HG03460 (cell line): ENCODE measurements at regions not wholly inside any gene's neighbourhood (a gene's known extent, or its start where the extent isn't known, plus 50 kb on each side); places are given as distances from the start of the nearest gene placed in this dataset.
"Not testable (repeated sequence)": the region's sequence is repeated elsewhere in the genome, so short reads cannot be mapped to it uniquely, and the experiment has no call there.

Experiments used
- ATAC-seq: cut with Tn5 transposase; IDR thresholded peaks from one replicate; pipeline ENCODE4 v1.9.1; 2021; ENCODE audit not compliant: unreplicated experiment

DNA sequence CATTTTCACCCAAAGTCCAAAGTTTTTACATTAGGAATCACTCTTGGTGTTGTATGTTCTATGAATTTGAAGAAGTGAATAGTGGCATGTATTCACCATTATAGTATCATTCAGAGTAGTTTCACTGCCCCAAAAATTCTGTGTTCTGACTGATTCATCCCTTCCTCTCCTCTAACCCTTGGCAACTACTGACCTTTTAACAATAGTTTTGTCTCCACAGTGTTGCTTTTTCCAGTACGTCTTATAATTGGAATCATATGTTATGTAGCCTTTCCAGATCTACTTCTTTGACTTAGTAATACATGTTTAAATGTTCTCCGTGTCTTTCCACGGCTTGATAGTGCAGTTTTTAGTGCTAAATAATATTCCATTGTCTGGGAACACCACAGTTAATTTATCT, 379.0 kb upstream of the SGO1 start:
- ATAC-seq: no peak

DNA sequence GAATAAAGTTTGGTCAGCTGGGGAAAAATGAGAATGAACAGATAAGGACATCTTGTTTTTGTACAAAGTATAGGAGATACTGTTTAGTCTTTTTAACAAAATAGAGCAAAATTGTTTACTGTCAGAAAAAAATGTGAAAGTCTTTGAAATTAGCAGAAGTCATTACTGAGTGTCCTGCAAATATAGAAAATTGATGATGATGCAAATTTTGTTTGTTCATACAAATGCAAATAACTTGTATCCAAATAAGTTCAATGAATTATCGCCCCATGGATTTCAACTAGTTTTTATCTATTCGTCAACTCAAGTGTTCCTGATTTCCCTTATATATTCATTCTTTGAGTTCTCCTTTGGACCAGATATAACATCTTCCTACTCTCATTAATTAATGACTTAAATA, 378.0 kb upstream of the SGO1 start:
- no peak for ATAC-seq

DNA sequence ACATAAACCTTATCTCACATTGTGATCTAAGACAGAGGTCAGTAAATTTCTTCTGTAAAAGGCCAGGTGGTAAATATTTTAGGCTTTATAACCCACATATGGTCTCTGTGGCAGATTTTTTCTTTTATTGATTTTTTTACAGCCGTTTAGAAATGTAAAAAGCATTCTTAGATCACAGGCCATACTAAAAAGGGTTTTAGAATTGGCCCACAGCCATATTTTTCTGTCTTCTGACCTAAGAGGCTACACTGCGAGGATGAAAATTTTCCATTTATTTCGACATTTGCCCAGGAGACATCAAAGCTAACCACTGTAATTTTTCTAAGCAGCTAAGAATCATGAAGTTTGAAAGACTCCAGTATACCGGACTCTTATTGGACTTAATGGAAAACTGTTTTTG, 377.2 kb upstream of the SGO1 start:
- no peak for ATAC-seq

DNA sequence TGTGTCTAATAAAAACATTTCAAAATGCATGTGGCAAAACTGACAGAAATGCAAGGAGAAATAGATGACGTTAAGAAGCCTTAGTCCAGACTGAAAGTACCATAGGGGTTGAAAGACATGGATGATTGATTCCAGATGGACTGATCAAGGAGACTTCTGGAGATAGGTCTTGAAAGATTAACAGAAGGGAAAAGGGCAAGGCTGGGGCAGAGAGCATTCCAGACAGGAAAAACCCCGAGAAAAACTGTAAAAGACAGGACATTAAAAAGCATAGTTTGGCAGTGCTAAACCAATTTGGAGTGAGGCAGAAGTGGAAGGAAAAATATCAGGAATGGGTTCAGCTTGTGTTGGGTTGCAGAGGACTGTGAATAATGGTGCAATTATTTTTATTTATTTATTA, 375.2 kb upstream of the SGO1 start:
- no peak for ATAC-seq

DNA sequence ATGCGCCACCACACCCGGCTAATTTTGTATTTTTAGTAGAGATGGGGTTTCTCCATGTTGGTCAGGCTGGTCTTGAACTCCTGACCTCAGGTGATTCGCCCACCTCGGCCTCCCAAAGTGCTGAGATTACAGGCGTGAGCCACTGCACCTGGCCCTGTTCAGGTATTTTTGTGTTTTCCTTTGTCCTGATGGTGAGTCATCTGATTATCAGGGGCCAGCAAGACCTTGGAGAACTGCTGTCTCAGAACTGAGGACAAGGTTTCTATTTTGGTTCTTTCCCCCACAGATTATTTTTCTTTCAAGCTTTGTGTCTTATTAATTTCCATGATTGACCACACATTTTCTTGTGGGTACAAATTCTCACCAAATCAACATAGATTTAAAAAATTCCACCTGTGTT, 374.4 kb upstream of the SGO1 start:
- ATAC-seq: not testable (repeated sequence)

DNA sequence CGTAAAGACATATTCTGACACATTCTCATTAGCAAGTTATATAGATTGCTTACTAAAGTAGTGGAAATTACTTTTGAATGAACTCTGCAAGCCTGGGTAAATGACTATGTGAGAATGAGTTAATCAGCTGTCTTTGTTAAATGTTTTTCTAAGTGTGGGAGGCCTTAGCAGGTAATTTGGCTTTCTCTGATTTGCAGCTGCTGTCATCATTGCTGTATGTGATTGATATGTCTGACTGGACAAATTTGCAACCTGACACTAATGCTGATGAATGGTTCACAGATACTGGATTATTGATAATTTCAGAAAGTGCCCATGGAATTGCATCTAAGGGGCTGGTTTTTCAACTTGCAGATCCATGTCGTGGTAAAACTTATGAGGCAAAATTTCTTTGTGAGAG, 372.2 kb upstream of the SGO1 start:
- ATAC-seq: no peak

DNA sequence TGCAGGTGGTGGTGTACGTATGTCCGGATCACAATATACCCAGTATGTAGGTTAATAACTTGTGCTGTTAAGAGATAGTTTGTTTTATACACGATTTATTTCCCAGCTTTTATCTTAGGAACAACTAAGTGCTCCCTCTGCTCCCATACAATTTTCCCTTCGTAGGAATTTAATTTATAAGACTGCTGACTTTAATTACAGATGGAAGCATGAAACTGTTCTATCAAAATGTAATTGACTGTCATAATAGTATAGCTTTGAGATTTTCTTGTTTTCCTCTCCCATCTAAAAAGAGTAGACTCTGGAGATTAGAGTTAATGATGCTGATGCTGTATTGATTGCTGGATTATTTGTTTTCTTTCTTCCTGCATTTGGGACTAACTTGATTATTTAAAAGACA, 370.7 kb upstream of the SGO1 start:
- no peak for ATAC-seq

DNA sequence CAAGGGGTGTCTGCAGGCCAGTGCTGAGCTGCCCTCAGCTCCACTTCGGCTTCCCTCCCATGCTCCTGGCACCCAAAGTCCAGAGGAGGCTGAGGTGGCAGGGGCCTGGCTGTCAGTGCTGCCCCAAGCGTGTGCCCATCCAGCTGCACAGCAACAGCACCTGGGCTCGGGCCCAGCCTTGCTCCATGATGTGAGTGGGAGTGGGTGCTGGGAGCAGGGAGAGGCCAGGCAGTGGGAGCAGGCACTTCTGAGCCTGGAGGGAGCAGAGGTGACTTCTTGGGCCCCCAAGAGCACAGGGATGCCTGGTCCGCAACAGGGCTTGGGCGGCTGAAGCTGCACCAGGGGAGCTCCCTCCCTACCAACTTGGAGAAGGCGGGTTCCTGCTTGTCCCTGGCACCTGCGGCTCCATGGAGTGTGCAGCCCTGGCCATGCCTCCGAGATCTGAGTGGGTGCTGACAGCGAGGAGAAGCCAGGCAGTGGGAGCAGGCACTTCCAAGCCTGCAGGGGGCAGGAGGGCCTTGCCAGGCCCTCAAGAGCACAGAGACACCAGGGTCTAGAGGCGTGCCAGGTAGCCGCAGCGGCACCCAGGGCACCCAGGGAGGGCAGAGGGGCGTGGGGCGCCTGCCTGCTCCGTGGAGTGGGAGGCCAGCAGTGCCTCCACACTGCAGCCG, 366.7 kb upstream of the SGO1 start:
- ATAC-seq: no peak

DNA sequence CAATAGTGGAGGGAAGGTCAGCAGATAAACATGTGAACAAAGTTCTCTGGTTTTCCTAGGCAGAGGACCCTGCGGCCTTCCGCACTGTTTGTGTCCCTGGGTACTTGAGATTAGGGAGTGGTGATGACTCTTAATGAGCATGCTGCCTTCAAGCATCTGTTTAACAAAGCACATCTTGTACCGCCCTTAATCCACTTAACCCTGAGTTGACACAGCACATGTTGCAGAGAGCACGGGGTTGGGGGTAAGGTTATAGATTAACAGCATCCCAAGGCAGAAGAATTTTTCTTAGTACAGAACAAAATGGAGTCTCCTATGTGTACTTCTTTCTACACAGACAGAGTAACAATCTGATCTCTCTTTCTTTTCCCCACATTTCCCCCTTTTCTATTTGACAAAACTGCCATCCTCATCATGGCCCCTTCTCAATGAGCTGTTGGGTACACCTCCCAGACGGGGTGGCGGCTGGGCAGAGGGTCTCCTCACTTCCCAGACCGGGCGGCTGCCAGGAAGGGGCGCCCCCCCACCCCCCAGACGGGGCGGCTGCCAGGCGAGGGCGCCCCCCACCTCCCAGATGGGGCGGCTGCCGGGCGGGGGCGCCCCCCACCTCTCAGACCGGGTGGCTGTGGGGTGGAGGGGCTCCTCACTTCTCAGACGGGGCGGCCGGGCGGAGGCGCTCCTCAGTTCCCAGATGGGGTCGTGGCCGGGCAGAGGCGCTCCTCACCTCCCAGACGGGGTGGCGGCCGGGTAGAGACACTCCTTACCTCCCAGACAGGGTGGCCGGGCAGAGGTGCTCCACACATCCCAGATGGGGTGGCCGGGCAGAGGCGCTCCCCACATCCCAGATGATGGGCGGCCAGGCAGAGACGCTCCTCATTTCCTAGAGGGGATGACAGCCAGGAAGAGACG, 361.6 kb upstream of the SGO1 start:
- ATAC-seq: not testable (repeated sequence)

DNA sequence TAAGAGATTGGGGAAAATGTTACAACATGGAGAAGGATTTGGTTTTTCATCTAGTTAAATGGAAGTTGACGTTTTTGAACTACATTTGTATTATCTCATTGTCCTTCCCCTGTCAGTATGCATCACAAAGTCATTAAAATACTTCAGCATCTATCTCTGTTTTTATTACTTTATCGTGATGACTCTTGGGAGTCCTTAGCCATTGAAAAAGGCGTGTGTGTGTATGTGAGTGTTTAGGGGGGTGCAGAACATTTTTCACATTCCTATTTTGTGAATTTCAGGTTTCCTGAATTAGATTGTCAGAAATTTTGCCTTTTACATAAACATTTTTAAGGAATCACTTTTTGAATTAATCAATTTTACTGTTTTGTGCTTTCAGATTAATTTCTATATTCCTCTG, 360.6 kb upstream of the SGO1 start:
- no peak for ATAC-seq

DNA sequence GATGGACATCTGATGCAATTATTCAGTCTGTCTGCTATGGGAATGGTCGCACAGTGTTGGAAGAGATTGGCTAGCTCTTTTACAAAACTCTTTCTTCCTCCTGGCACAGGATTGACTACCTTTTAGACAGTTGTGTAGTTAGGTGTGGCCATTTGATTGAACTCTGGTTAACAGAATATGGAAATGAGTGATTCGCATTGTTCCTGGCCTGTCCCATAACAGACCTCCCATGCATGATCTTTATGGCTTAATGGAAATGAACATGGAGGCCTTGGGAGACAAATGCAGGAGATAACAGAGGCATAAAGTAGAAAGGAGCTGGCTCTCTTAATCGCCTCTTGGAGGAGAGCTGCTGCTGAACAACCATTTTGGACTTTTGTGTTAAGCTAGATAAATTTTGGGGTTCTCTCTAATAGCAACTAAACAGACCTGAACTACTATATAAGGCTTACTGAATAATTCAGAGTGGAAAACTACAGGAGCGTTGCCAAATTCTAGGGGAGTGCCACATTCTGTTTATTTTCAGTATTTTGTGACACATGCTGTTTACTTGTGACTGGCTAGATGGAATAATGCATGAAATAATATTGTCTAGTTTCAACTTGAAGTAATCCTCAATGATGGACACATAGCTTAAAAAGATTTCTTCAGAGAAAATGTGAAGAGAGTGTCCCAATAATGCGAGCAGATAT, 357.7 kb upstream of the SGO1 start:
- no peak for ATAC-seq

DNA sequence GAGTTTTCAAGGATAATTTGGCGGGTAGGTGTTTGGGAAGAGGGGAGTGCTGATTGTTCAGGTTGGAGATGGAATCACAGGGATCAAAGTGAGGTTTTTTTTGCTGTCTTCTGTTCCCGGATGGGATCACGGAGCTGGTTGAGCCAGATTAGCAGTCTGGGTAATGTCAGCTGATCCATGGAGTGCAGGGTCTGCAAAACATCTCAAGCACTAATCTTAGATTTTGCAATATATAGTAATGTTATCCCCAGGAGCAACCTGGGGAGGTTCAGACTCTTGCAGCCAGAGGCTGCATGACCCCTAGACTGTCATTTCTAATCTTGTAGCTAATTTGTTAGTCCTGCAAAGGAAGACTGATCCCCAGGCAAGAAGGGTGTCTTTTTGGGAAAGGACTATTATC, 354.1 kb upstream of the SGO1 start:
- no peak for ATAC-seq

DNA sequence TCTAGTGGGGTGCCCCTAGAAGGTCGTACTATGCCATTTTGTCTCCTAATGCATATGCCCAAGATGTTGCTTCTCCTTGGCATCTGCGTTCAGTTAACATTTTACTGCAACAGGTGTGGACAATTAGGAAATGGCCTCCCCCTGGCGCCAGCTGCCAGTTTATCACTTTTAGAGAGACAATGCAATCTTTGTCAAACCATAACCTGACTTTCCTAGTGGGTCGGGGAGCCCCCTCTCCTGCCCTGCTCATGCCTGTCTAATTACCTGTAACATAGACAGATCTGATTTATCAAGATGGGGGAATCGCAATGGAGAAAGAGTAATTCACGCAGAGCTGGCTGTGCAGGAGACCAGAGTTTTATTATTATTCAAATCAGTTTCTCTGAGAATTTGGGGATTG, 353.7 kb upstream of the SGO1 start:
- ATAC-seq: no peak

DNA sequence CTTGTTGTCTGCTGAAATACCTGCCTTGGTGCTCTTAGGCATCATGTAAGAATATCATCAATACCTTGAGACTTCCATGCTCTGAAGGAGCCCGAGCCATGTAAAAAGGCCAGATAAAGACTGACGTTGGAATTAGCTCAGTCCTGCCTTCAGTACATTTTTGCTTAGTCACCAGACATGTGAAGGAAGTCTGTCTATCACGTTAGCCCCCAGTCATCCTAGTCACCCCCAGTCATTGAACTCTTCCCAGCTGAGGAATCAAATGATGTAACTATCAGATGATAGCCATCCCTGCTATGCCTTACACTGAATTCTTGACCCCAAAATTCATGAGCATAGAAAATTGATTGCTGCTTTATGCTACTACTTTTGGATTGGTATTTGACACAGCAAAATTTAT, 351.2 kb upstream of the SGO1 start:
- ATAC-seq: no peak

DNA sequence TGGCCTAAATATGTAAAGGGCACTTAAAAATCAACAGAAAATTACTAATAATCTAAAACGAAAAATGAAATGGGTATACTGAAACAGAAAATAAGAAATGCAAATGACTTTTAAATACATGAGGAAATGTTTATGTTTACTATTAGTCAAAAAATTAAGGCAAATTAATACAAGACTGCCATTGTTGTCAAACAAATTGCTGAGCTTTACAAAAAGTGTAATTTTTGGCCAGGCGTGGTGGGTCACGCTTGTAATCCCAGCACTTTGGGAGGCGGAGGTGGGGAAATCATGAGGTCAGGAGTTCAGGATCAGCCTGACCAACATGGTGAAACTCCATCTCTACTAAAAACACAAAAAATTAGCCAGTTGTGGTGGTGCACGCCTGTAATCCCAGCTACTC, 343.9 kb upstream of the SGO1 start:
- ATAC-seq: no peak

DNA sequence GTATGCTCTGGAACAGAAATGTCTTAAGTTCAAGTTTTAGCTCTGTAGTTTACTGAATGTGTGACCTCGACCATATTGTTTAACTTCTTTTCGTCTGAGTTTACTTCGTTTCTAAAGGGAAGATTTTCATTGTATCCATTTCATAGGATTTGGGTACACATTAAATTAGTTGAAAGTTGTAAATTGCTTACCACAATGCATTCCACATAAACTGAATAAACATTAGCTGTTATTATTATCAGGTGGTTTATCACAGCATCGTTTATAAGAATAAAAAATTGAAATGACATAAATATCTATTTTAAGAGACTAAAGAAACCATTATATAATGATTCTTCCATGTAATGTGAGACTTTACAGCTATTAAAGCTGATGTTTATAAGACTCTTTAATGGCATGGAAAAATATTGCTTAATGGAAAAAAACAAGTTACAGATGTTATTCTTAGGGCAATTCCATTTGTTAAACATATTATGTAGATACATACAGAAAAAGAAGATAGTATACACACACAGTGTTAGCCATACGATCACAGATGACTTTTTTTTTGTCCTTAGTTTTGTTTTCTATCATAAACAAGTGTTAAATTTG, 342.3 kb upstream of the SGO1 start:
- ATAC-seq: no peak

DNA sequence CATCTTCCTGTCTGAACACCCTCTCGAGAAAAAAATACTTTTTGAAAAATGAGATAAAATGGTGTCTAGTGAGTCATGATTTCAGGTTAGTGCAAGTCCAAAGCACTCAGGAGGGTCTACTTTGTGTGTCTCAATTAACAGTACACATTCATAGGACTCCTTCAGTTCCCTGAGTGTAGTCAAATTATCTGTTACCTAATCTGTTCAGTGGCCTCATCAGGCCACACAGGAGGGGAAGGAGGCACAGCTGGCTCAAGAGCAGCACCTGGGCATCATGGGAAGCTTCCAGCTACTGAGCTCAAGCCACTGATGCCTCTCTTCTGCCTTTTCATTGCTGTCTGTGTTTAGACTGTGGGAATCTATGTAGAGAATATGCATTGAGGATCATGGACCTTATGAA, 341.4 kb upstream of the SGO1 start:
- no peak for ATAC-seq

DNA sequence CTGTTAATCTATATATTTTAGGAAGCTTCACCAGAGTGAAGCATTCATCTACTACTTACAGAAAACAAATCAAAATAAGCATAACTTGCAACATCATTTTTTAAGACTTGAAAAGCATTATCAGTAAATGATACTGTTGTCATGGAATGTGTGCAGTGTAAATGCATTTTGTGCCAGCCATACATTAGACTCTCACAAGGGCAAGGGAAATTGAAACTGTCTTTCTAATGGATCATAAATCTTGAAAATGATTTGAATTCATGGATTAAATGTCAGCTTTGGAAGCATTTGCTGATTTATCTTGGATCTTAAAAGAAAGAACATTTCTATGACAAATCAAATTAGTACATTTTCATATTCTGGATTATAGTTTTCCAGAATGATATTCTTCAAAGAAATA, 338.3 kb upstream of the SGO1 start:
- ATAC-seq: no peak

DNA sequence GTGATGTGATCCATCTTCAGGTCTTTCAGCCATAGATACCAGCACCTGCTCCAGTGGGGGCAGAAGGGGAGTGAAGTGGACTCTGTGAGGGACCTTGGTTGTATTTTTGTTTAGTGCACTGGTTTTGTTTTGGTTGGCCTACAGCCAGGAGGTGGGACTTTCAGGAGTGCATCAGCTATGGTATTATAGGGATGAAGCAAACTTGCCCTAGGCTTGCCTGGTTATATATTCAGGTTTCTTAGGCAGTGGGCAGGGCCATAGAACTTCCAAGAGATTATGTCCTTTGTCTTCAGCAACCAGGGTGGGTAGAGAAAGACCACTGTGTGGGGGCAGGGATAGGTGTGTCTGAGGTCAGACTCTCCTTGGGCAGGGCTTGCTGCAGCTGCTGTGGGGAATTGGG, 337.3 kb upstream of the SGO1 start:
- no peak for ATAC-seq

DNA sequence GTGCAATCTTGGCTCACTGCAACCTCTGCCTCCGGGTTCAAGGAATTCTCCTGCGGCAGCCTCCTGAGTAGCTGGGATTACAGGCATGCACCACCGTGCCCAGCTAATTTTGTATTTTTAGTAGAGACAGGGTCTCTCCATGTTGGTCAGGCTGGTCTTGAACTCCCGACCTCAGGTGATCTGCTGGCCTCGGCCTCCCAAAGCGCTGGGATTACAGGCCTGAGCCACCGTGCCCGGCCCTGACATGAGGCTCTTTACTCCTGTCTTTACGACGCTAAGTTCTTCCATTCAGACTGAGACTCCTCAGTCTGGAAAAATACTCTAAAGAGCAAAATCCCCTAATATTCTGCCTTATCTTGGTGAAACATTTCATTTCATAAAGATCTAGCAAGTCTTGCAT, 331.3 kb upstream of the SGO1 start:
- ATAC-seq: not testable (repeated sequence)

DNA sequence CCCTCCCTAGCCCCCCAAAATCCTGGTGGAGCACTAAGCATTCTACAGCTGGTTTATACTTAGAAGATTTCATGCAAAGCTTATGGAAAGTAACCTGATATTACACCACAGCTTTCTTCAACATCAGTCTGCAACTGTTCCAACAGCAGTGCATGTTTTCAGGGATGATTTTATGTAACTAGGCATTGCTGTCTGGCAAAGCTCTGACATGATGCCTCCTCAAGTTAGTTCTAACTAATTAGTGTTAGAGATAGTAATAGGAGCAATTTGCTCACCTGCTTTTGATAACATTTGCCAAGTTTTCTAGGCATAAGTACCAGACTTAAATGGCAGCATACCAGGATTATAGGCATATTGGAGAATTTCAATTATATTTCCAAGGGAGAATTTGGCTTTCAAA, 330.3 kb upstream of the SGO1 start:
- ATAC-seq: no peak

DNA sequence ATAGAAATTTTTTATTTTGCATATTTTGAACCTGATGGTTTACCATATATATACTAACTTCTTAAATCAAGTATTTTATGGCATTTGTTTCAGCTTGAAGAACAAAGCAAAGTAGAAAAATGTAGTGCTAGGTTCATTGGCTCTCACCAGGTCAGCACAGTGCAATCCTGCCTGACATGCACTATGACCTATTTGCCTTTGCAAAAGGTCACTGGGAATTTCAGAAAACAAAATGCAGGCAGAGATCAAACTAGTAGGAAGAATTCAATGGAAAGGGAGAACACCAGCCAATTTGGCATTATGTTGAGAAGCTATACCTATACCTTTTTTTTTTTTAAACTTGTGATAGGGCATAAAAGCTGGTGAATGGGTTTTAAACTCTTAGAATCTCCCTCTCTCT, 329.8 kb upstream of the SGO1 start:
- ATAC-seq: no peak
